Cerebellar cortex (tissue), 1 donor: ENCODE measurements at regions not wholly inside any gene's neighbourhood (a gene's known extent, or its start where the extent isn't known, plus 50 kb on each side); places are given as distances from the start of the nearest gene placed in this dataset.
"Not testable (repeated sequence)": the region's sequence is repeated elsewhere in the genome, so short reads cannot be mapped to it uniquely, and the experiment has no call there.

Source experiments
- DNase-seq: peaks from one replicate; pipeline ENCODE4 v3.0.0-alpha.2; 2015; ENCODE audit warnings: low spot score

DNA sequence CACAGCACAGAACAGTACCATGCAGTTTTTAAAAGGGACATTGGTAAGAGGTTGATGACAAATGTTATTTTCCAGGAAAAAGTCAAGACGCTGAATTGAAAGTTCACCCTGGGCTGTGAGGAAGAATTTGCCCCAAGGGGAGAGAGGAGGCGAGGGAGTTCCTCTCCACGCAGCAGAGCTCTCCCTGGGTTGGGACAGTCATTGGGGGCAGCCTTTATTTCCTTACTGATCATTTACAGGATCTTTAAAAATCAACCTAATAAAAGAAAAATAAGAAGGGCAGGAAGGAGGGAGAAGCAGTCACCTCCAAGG is 49.9 kb upstream of the WNT7B start:
- DNase-seq, result no peak

DNA sequence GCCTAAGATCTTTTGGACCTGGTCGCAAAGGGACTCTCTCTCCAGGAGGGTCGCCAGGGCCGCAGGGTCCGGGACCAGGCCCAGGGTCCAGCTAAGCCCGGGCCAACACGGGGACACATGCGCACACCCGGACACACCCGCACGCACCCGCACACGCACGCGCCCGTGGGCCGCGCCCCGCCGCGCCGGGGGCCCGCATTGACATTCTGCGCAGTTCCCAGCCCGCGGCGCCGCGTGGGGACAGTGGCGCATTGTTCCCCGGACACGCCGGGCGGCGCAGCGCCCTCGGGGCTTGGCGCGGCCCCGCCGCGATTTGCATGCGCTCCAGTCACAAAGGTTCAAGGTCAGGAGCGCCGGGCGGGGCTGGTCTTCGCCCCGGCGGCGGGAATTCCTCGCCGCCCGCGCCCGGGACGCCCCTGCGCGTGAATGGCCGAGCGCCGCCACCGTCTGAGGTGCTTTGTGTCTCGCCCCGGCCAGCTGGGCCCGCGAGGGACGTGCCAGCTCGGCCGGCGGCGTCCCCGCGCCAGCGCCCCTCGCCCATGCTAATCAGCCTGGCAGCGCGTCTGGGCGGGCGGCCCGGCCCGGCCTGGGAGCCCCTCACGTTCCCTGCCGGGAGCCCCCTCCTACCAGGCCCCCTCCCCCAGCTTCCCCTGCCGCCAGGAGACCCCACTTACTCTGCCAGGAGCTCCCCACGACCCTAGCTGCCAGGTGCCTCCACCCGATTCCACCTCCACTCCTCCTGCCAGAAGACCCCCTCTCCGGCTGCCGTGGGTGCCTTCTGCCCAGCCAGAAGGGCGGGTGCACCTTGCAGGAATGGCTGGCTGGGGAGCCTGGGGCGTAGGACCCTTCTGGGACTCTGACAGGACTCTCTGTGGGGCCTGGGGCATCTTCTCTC is 50.5 kb upstream of the WNT7B start:
- DNase-seq, result no peak

GRCh38 chr22:46028106-46028991 is 51.4 kb upstream of the WNT7B start:
- DNase-seq, result no peak

DNA sequence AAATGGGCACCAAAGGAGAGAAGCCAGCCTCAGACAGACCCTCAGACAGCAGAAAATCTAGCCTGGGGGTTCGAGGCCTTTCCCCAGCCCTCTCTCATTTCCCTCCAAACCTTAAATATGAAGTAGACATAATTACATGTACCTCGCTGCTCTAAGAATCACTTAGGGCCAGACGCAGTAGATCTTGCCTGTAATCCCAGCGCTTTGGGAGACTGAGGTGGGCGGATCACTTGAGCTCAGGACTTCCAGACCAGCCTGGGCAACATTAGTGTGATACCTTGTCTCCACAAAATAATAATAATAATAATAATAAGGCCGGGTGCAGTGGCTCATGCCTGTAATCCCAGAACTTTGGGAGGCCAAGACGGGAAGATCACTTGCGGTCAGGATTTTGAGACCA is 52.1 kb upstream of the WNT7B start:
- DNase-seq, result no peak

GRCh38 chr22:46029574-46030200 is 52.7 kb upstream of the WNT7B start:
- no peak for DNase-seq

DNA sequence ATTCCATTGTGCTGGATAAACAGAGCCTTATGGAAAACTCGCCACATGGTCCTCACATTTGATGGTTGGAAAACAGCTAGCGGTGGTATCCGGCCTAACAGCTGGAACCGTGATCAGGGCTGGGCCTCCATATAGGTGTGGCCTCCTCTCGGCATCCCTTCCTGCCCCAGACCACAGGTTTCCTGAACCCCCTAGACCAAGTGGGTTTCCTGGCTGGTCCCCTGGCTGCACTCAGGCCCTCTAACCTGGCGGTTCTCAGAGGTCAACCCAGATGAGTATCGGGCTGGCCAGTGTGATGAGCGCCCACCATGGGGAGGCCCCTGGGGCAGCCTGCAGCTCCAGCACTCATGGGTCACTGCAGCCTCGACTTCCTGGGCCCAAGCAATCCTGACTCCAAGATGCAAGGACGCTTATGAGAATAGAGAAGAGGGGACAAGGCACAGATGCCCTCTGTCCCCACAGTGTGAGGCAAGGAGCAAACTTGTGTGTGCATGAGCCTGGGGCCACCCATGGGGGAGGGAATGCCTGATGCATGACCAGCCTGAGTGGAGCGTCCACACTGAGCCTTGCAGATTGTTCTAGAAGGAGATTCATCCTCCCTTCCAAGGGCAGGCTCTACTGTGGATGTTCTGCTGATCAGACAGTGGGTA is 53.4 kb upstream of the WNT7B start:
- DNase-seq, result no peak

GRCh38 chr22:46031066-46031465 is 54.1 kb upstream of the WNT7B start:
- no peak for DNase-seq

DNA sequence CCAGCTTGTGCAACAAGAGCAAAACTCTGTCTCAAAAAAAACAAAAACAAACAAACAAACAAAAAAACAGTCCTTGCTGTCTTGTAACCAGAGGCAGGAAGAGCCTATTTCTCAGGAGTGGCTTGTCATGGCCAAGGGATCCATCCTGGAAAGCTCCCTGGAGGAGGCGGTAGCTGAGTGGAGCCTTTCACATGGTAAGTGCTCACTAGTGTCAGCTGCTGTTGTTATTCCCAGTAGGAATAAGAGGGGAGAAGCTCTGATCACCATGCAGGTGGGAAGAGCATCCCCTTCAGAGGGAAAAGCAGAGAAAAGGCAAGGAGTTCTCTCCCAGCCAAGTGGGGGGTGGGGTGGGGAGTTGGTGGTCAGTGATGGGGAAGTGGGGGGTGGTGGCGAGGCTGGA is 54.6 kb upstream of the WNT7B start:
- DNase-seq, result no peak

DNA sequence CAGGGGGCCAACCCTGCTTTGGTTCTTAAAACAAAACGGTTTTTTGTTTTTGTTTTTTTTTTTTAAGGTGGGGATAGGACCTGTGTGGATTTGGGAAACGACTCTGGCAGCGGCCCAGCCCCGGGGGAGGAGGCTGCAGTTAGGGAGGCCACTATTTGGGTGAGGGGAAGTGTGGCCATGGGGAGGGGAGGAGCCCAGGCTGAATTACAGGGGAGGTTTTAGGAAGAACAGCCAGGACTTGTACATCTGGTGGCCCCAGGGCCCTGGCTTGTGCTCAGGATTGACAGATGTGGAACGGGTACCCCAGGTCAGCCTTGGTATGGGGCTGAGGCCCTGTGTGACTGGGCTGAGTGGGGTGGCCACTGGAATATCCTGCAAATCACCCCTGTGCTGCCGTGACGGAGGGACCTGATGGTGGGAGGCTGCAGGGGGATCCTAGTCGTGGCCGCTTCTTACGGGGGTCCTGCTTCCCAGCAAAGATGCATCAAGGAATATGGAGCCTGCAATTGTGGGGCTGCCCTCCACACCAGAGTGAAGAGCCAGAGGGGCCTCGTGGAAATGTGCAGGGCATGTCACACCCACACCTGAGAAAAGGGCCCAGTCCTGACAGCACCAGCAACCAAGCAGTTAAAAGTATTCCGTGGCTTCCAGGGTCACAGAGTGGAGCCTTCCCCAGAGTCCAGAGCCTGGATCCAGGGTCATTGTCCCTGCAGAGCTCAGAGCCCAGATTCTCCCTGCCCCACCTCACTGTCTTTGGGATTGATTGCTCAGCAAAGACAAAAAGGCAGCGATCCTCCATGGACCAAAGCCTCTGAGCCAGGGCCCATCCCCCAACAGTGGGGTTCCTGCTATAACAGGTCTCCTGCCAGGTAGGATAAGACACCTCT is 55.2 kb upstream of the WNT7B start:
- DNase-seq, result no peak

DNA sequence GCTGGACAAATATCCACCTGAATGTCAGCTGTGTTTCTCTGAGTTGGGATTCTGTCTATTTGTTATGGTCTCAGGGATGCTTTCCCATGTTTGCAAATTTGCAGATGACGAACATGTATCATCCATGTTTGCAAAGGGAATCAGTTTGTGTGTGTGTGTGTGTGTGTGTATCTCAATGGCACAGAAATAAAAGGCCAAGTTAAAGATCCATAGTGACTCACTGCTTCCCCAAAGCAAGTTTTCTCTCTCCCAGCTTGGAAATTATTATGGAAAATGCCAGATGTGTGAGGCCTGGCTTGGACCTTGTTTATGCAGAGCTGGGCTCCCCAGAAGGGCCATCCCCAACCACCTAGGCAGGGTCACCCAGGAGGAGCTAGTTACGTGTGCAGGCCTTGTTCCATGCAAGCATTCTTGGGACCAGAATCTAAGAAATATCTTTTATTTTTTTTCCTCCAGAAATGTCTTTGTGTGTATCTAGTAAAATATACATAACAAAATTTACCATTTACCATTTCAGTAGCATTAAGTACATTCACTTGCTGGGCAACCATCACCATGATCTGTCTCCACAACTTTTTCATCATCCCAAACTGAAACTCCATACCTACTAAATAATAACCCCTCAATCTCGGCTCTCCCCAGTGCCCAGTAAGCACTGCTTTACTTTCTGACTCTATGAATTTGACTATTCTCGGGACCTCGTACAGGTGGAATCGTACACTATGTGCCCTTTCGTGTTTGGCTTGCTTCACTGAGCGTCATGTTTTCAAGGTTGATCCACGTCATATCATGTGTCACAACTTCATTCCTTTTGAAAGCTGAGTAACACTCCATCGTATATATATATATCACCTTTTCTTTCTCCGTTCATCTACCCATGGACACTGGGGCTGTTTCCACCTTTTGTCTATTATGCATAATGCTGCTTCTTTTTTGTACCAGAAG is 56.6 kb upstream of the WNT7B start:
- DNase-seq, result no peak

- not testable (repeated sequence) for DNase-seq
Observed at GRCh38 chr22:46034480-46034879, 57.5 kb upstream of the WNT7B start.

GRCh38 chr22:46035380-46035741 is 58.4 kb upstream of the WNT7B start:
- DNase-seq, result no peak

DNA sequence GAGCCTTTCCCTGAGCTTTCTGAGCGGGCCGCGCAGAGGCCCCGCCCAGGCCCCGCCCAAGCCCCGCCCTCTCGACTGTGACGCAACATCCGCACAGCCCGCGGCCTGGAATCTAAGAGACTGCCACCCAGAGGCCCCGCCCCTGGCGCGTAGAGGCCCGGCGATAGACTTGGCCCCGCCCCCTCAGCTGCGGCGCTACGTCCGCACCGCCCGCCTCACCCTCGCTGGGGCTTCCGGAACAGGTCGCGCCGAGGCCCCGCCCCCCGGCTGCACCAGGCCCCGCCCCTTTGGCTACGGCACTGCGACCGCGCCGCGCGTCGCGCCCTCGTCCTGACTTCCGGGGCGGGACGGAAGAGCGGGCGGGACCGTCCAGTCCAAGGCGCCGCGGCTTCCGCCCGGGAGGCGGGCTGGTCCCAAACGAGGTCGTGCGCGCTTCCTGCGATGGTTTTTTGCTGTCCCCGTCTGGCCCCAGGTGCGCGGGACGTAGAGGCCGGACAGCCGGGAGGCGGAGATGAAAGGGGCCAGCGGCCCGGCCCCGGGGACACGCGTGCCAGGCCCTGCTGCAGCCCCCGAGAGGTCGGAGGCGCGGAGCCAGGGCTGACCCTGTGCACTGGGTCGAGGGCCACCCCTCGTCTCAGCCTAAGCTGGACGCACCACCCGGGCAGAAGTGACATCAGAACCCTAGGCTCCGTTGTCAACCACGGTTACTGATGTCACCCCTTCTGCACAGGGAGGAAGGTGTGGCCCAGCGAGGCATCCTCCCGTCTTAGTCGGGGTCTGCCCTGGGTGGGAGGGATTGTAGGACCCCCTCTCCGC is 59.0 kb upstream of the WNT7B start:
- peak; percentile 99 for DNase-seq

GRCh38 chr22:46036558-46037408 is 59.8 kb upstream of the WNT7B start:
- DNase-seq, result peak; percentile 65

- DNase-seq, result no peak
Observed at GRCh38 chr22:46038174-46038487, 61.2 kb upstream of the WNT7B start.

DNA sequence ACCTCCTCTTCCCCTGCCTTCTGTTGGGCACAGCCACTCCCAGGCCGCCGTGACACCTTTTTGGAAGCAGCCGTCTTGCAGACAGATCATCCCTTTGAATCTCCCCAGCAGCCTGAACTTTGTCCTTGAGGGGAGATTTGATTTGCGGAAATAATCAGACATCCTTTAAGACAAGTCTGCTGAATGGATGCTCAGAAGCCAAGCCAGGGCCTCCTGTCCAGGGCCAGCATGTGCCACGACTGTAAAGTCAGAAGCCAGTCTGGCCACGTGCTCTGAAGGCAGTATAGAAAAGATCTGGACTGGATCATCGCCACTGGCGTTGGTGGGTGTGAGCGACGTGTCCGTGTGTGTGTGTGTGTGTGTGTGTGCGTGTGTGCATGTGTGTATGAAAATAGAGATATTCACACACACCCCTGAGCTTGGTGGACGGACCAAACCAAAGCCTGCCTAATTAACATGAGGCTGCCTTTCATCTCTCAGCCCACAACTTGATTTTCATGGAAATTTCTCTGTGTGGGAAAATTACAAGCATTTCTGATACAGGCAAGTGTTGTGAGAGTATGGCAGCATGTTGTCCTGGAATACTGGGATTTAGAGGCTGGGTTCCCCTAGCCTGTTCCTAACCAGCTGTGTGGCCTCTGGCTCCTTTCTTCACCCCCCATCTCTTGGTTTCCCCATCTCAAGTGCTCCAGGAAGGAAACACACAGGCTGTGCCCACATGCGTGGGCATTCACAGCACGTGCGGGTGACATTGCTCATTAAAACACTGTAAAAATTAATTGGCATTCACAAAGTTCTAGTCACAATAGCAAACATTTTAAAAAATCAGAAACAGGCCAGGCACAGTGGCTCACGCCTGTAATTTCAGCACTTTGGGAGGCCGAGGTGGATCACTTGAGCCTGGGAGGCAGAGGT is 61.8 kb upstream of the WNT7B start:
- DNase-seq, result no peak

- DNase-seq, result no peak
Observed at GRCh38 chr22:46039535-46039934, 62.6 kb upstream of the WNT7B start.
